Activated CD4-positive, alpha-beta T cell treated with anti-CD3 and anti-CD28 coated beads, Interleukin-2, amount 50 U/mL, for 24 hours (primary cell): ENCODE measurements at regions not wholly inside any gene's neighbourhood (a gene's known extent, or its start where the extent isn't known, plus 50 kb on each side); places are given as distances from the start of the nearest gene placed in this dataset.

Experiments
- DNase-seq, 2 donors: peaks; one replicate each; pipeline ENCODE4 v3.0.0-alpha.2; 2020; ENCODE audit warnings: low read depth in 1 of 2, low spot score in 1 of 2

DNA sequence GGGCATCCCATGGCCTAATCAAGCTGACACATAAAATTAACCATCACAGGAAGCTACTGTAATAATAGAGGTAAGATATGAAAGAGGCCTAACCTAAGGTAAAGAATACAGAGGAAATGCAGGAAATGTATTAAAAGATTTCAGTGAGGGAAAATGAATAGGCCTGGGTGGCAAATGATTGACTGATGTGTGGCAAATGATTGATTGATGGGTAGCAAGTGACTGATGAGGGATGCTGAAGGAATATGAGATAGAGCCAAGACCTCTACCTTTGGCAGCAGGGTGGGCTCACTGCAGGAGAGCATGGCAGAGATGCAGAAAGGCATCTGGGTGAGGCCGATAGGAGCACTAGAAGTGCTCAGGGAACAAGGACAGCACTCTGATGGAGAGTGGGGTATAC lies 172.9 kb downstream of the KCTD12 start:
- DNase-seq = no peak

DNA sequence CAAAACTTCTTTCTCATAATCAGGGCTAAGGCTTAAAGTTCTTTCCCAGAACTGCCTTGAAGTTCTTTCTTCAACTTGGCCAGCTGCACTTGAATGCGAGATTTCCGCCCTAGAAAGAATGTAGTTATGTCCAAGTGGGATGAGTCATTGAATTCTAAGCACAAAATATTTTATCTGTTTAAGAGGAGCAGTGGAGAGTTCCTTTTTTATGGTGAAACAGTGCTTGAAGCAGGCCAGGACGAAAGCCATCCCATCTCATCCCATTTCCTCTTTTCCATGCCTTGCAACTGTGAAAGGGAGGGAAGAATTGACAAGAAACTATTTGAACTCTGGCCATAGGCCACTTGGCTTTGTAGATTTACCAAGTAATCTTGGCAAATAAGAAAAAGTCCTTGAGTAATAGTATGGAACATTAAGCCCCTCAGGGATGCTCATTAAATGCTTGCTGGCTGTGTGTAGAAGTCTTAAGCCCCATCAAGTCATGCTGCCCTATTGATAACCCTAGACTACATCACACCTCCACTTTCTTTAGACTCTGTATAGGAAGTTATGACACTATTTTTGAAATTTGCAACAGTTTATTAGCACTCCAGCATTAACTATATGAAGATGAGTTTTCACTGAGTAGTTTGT lies 174.5 kb downstream of the KCTD12 start:
- DNase-seq = no peak

DNA sequence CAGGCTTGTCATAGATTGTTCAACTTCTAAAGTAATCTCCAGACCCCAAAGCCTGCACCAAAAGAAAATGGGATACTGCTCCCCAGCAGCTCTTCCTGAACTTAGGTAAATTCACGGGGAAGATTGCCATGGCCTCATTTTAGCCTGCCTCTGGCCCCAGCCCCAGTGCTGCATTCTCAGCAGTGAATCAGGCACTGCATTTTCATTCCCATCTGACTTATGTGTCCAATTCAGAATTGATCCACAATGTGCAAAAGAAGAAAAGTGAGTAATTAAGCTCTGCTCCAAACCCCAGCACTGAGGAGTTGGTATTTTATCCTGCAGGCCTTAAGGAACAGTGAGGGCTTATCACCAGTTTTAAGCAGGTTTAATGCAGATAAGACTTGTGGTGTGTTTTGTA lies 176.4 kb downstream of the KCTD12 start:
- DNase-seq = no peak

DNA sequence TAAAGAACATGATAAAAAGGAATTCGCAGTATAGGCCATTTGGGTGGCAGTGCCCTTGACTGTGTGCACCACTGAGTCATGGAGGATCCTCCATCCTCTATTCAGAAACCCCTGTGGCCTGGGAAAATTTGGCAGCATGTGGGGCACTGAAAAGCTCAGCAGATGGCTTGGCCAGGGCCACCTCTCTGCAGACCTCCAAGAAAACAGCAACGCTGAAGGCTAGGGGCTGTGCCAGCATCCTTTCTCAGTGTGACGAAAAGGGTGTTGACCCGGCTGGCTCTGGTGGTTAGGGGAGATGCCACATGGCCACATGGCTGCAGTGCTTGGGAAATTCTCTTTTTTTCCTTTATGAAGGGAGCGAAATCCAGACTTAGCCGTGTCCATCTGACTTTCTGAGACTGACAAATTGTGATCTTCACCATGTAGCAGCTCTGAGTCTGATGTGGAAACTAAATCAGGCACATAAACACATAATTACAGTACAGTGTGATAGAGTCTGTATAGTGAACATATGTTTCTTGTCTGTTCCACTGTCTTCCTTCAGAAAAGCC lies 178.0 kb downstream of the KCTD12 start:
- DNase-seq = no peak

DNA sequence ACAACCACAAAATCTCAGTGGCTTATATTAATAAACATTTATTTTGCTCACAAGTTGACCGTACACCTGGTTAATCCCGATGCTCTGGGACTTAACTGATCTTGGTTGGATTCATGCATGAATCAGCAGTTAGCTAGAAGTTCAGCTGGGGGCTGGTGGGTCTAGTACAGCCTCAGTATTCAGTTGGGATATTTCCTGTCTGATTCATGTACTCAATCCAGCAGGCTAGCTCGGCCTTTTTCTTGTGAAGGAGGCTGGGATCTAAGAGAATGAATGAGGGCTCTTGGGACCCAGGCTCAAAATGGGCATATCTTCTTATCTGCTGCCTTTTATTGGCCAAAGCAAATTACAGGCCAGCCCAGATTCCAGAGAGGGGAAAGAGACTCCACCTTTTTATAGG lies 178.8 kb downstream of the KCTD12 start:
- no peak for DNase-seq

DNA sequence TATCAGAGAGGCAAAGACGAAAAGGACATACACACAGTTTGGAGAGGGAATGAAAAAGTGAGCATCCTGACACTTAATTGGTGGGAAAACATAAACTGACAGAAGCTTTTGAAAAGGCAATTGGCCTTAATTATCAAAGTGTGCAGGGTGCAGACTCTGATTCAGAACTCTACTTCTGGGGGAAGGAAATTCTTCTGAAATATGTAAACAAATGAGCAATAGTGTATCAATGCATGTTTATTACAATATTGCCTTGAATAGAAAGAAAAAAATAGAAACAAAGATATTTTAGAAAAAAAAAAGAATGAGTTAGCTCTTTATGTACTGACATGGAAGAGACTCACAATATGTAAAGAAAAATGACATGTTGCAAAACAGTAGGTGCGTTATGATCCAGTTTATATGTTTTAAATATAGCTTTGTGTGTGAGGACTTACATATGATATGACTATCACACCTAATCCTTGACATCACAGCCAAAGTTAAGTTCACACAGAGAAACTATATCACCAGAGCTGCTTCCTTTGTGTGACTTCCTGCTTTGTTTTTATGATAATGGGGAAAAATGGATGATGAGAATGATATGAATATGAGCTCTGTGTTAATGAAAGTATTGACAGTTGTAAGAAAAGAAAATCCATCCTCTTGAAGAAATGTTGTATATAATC lies 182.4 kb downstream of the KCTD12 start:
- no peak for DNase-seq

DNA sequence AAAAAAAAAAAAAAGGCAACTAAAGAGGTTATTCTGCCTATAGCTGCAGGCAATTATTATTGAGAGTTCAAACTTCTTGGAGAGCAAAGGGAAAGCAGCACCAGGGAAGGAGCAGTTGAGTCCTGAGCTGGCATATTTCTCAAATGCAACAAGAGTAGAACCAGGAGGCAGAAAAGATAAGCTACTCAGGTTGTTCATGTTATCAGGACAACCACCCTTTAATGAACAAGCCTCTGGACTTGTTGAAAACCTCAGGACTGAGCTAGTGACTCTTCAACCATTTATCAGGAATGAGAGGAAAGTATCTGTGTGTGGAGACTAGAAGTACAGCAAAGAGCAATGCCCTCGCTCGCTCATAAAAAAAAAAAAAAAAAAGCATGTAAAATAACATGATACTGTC lies 183.0 kb downstream of the KCTD12 start:
- DNase-seq = no peak

DNA sequence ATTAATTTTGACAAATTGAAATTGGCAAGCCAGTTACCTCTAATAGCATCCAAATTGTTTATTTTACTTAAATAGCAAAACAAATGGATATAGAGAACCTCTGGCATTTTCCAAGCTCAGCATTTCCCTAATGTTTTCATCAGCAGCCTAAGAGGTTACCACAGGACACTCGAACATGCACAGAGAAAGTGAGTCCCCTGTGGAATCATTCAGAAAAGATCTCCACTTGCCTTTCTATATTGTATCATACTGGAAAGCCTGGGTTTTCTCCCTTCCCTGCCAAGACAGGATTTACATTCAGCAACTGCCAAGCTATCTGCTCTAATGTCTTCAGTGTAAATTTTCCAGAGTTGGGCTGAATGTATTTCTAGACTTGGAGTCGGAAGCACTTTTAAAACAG lies 188.9 kb downstream of the KCTD12 start:
- DNase-seq = no peak

DNA sequence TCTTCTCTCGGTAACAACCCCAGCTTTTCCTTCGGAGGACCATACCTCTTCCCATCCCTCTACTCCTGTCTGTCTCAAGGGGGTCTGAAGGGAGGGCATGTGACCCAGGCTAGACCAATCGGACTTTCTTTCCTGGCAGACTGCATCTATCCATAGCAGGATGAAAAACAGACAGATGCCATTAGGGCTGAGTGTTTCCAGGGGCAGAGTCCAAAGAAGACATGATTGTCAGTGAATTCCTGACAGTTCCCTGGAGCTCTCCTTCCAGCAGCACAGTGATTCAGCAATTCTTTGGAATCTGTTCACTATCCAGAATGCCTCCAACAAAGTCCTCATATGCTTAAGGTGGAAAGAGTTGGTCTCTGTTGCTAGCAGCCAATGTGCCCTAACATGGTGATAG lies 189.8 kb downstream of the KCTD12 start:
- no peak for DNase-seq

DNA sequence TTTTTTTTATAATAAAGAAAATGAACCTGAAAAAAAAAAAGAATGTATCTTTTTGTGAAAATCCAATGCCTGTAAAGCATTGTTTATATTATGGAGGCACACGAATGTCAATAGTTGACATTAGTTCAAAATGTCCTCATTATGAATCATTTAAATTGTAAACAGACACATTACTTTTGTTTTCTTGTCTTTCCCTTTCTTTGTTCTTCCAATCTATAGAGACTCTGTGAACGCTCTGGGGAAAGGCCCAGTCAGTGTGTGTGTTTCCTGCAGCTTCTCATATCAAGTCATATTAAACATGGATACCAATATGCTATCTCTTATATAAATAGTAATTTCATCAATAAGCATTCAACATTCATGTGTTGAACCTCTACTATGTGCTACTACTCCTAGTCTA lies 193.1 kb downstream of the KCTD12 start:
- no peak for DNase-seq

DNA sequence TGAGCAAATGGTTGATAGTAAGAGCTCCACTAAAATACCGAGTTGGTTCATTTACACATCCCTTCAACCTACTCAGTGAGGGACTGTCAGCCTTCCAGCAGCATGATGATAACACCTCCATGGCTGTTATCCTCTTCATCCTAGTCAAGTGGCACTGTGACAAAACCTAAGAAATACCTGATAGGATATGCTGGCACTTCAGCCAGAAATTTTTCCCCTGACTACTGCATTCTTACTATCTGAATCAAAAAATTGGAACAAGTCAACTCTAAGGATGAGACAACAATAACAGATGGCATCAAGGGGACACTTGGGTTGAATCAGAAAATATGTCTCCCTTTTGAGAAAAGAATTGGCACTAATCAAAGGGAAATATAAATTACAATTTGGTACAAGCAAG lies 193.9 kb downstream of the KCTD12 start:
- no peak for DNase-seq

DNA sequence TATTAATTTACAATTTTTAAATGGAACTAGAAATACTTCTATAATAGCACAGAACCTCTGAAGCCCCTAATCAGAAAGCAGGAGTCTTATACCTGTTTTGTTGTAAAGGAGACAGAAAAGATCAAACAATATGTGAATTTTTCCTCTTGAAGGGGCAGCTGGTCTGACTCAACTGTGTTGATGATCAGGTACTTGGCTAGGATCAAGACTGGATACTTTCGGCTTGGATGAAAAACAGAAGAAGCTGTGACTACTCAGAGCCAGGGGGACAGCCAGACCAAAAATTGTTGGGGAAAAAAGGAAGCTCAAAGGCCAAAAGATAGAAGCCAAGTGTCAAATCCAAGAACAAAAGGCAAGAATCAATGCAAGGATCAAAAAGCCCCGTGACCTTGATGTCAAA lies 195.6 kb downstream of the KCTD12 start:
- DNase-seq = no peak

DNA sequence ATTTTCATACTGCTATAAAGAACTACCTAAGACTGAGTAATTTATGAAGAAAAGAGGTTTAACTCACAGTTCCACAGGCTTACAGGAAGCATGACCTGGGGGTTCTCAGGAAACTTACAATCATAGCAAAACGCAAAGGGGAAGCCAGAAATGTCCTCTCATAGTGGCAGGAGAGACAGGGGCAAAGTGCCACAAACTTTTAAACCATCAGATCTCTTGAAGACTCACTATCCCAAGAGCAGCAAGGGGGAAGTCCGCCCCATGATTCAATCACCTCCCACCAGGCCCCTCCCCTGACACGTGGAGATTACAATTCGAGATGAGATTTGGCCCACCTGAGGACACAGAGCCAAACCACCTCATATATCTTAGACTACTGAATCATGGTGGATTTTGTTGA lies 198.7 kb downstream of the KCTD12 start:
- no peak for DNase-seq

DNA sequence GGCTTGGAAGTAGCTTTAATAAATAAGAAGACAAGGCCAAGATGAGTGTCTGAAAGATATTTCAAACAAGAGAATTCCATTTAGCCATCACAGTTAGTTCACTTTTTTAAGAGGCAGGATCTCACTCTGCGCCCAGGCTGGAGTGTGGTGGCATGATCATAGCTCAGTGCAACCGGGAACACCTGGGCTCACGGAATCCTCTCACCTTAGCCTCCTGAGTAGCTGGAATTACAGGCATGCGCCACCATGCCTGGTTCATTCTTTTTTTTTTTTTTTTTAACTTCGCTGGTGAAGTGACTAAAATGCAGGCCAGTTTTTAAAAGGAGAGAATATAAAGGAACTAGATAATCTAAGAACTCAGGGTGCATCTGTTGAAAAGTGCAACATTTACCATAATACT lies 200.3 kb downstream of the KCTD12 start:
- DNase-seq = no peak

DNA sequence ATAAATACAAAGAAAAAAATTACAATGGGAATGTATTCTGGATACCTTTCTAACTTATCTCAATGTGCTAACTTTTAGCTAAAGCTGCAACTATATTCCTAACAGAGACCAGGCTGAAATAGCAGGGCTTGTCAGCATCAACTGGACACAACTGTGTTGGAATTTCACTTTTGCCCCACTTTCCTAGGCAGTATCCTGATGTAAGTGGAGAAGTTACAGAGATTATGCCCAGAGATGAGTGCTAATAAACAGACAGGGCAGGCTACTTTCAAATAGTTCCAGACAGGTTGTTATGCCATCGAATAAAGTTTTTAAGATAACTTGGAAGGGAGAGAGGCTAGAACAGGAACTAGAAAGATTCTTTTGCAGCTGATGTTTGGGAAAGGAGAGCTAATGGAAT lies 201.9 kb downstream of the KCTD12 start:
- DNase-seq = no peak

DNA sequence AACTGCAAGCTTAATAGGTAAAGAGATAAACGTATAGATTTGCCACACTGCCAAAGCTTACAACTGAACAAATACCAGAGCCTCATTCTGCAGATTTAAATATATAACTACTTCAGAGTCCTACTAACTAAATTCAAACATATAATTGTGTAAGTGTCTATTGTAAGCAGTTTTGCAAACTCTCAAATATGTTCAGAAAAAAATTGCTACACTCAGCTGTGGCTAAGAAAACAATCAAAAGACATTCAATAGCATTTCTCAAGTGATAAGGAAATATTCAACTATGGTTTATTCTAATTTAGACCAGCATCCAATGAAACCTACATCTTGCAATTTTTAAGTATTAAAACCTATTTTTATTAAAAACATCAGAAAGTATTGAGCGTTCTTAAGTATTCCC lies 202.4 kb downstream of the KCTD12 start:
- DNase-seq = no peak

DNA sequence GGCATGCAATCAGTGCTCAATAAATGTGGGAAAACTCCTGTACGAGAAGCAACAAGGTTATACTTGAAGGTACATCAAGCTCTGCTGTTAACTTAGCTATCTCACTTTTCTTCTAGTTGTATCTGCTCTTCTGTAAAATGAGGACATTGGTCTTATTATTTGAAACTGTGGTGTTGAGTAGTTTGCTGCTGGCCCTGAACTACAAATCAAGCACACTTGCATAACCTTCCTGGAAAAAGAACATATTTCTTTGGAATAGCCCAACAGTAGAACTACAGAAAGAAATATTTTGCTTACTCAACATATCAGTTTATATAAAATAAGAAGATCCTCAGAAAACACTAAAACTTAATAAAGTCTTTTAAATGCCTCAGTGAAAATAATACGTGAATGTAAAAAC lies 203.0 kb downstream of the KCTD12 start:
- DNase-seq = no peak

DNA sequence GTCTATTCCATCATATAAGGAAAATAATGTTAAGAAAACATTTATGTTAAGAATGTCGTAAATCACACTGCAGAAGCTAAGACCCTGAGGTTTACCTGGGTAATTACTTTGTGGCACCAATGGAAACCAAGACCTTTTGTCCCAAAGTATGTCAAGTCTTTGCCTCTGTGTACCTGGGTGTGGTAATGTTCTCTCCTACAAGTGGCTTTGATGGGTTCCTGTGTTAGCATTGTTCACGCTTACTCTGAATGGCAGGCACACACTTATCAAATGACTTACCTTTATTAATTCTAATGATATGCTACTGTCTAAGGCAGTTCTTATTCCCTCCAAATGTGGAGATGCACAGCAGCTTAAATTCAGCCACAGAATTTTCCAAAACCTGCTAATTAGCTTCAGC lies 206.1 kb downstream of the KCTD12 start:
- DNase-seq = no peak

DNA sequence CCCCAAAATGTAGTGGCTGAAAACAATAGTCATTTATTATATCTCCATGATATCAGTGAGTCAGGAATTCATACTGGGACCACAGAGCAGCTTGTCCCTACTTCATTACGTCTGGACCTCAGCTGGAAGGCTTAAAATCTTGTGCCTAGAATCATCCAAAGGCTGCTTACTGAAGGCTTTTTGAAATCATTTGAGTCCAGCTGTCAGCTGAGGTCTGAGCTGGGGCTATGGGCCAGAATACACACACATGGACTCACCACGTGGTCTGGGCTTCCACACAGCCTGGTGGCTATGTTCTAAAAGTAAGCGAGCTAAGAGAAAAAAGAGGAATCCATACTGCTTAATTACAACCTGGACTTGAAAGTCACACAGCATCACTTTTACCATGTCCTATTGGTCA lies 209.2 kb downstream of the KCTD12 start:
- DNase-seq = no peak

DNA sequence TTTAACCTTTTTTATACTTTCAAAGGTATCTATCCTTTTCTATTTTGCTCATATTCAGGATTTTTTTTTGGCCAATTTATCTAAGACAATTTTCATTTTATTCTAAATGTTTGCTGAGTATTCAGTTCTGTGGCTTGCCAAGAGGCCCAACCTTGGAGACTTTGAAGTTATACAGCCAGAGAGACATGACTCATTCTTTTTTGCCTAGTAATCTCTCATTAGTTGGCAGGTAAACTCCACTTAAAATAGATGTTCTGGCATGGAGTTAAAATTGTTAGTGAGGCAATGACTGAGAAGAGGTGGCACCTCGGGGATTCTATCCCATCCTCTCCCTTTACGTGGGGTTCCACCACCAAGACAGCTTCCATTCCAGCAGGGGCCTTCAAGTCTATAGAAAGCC lies 213.8 kb downstream of the KCTD12 start:
- no peak for DNase-seq

DNA sequence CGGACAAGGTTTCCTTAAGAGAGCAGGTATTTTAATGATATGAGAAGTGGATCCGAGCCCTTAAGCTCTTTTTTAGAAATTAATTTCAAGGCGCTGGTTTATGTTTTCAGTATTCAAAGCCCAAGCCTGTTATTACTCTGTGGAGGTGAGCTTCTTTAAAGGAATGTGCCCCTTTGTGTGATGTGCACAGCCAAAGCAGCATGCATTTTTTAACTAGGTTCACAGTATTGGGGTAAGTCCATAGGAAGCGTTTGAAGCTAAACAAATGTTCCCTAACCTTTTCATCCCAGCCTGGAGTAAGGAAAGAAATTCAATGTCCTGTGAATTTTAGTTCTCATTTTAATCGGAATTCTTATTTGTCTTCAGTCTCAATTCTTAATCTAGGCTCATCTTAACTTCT lies 217.5 kb downstream of the KCTD12 start:
- no peak for DNase-seq

DNA sequence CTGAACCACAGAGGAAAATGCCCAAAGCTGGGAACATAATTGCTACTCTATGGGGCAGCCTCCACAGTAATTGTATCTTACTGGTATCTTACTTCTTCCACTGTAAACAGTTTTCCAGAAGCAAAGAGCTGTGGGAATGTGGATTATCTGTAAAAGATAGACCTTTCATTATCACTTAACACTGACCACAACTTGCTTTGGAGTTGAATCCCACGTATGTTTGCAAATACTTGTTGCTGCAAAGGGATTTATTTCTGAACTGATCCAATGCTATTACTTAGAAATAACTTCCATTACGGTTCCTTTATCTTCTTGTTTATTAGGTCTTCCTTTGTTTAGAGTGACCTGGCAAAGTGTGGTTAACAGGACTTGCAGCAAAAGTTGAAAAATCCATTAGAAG lies 218.1 kb downstream of the KCTD12 start:
- DNase-seq = no peak

DNA sequence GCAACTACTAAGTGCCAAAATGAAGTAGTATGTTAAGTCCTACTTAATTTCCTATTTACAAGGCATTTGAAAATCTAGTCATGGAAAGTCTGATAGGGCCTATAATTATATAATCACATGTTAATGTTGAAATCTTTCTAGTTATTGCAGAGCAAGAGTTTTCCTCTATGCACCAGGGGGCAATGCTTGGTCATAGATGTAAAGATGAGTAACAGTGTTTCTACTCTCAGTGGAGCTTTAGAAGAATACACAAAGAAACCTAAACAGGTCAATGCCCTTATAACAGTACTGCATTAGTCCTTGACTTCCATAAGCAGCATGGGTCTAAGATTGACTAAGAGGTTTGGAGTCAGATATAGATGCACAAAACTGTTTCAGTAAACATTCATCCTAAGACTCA lies 218.7 kb downstream of the KCTD12 start:
- DNase-seq = no peak
